Activated CD4-positive, alpha-beta T cell treated with anti-CD3 and anti-CD28 coated beads, Interleukin-2, amount 50 U/mL, for 16 hours (primary cell): ENCODE measurements at regions not wholly inside any gene's neighbourhood (a gene's known extent, or its start where the extent isn't known, plus 50 kb on each side); places are given as distances from the start of the nearest gene placed in this dataset.

ENCODE experiments used
- DNase-seq: peaks from one replicate; pipeline ENCODE4 v3.0.0-alpha.2; 2020

DNA sequence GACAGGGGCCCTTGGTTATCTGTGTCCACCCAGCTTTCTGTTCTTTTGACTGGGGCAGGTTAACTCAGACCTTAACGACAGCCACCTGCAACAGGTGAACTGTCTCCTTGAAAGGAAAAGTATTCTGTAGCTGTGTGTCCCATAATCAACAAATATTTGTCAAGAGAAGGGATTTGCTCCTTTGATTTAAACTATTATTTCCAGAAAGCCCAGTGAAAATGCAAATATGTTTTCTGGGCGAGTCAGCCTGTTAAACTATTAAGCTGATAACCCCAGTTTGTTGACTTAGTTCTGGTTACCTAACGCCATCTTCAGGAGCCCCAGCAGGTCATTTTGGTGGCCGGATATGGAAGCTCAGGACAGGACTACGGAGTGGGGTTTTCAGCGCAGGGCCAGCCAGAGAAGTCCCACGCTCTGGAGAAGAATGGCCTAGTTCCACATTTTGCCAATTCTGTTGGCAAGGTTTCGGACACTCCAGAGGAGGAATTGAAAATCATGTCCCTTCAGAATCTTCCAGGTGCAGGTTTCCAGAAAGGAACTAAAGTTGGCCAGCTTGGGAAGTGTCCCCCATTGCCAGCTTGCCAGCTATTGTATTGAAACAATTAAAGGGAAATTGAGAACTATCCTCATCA lies 54.5 kb downstream of the ADRA2A start:
- no peak for DNase-seq

DNA sequence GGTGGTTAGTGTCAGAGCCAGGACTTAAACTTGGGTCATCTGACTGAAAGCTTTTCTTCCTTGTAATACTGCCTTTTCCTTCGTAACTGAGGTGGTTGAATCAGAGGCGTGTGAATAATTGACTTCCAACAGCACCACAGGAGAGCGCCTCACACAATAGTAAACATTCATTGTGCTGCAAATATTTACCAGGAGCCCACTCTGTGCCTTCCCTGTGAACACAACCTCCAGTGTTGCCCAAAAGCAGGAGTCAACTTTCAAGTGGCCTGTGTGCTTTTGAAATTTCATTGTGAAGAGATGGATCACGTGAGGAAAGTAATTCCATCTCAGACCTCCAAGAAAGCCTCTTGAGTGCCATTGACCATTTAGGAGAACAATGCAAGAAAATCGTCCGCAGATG lies 60.2 kb downstream of the ADRA2A start:
- no peak for DNase-seq

DNA sequence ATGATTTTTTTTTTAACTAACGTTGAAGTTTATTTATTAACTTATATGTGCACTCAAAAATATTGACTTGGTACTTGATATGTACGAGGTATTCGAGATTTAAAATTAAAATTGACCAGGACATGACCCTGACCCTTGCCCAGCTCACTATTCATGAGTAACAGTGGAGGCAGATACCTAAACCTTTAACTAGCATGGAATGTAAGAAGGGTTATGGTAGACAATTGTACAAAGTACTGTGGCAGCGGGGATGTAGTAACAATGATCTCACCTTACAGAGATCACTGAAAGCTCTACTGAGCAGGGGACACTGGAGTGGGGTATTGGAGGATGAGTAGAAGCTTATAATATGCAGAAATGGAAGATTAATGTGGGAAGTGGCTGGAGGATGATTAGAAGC lies 60.8 kb downstream of the ADRA2A start:
- DNase-seq: no peak

DNA sequence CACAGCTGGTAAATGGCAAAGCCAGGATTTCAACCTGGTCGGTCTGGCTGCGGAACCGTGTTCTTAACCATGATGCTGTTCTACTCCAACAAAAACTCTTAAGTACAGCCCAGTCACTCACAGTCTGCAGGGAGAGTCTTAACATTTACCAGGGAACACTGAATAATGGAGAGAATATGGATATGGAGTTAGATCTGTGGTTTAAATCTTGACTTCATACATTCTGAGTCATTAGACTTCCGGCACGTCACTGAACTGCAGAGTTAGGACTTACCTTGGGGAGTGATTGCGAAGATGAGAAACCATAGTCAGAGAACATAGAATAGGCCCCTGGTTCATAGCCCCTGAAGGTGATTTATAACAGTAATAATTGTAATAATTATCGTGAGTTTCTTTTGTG lies 61.7 kb downstream of the ADRA2A start:
- no peak for DNase-seq

DNA sequence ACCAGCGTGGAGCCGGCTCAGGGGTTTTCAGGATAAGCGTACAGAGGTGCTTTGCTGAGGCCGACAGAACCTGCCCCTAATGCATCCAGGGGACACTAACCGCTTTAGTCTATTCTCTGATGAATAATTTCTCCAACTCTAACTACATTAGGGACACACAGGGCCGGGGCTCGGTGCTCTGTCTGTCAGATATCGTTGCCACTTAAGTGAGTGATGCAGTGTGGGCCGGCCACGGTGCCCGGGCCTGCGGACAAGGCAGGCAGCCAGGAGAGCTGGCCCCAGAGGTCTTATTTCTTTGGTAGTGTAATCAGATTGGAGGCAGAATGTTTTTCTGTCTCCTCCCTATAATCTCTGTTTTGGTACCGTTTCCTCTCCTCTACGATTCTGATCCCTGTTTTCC lies 62.7 kb downstream of the ADRA2A start:
- DNase-seq: no peak

DNA sequence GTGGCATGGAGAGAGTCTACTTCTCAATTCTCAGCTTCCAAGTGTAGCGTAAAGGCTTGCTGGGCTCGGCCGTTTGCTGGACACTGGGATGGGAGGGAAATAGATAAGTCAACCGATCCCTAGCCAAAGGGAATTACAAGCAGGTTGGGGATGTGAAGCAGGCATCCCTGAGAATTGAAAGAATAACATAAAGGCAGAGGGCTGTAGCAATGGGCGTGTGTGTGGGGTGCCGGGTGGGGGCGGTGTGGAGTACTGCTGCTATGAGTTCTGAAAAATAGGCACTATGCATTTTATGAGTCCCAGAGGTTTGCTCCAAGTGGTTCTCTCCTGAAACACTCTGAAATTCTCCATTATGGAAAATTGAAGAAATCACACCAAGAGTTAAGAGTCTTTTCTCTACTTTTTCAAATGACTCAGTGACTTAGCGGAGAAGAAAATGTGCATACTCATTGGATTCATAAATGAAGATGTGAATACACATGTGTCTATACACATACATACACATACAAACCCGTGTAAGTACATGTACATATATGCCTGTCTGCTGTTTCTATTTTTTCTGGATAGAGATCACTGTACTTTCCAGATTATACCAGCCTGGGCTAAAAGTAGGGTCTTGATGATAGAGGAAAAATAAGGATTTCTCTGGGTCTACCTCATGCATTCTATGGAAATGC lies 65.4 kb downstream of the ADRA2A start:
- DNase-seq: no peak

DNA sequence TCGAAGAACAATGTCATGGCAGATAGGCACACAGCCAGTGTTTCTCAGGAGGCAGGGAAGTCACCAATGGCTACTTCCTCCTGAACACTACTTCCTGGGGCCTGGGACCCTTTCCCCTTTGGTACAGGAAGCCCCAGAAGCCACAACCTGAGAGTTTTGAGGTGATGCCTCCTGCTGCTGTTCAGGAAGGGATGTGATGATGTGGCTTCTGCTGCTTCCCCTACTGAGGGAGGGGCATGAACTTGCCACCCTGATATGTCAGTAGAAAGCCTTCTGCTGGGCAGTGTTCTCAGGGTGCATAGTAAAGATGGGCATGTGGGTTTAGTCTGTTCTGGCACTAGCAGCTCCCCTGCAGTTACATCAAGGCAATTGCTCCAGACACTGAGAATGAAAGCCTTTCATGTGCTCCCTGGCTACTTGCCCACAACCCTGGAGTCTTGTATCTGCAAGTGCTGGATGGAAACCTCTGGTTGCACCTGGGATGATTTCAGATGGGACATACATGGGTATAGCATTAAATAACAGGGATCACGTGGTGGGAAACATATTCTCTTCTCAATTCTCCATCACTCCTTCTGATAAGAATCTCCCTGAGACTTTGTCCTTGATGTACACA lies 69.3 kb downstream of the ADRA2A start:
- no peak for DNase-seq

DNA sequence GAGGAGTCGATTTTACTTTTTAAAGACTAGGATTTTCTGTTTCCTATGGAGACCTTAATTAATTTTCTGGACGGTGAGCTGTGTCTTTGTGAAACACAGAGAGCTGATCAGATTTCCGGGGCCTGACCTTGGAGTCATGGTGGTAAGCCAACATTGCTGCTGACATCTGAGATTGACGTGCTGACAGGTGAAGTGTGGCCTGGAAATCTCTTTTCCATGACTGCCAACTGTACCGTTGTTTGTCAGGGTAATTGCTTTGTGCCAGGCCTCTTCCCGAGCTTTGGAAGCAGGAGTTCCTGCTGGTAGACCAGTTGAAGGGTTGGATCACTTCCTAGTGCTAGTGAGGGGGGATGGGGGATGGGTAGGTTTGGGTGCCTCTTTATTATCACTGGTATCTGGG lies 71.2 kb downstream of the ADRA2A start:
- DNase-seq: no peak

DNA sequence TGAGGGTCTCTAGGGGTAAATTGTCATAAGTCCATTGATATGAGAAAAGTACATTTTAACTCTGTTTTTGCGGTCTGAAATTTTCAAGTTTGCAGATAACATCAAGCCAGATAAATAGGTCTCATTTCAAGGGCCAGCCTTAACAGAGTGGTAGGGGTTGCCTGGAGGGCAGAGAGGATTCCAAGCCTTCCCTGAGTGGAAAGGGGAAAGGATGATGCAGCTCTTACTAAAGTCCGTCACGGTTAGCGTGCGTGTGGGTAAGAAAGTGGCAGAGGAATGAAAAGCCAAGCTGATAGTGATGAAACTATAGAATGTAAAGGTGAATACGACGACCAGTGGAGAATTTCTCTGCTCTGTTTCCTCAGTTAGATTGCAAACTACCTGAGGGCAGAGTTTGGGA lies 71.6 kb downstream of the ADRA2A start:
- DNase-seq: no peak

DNA sequence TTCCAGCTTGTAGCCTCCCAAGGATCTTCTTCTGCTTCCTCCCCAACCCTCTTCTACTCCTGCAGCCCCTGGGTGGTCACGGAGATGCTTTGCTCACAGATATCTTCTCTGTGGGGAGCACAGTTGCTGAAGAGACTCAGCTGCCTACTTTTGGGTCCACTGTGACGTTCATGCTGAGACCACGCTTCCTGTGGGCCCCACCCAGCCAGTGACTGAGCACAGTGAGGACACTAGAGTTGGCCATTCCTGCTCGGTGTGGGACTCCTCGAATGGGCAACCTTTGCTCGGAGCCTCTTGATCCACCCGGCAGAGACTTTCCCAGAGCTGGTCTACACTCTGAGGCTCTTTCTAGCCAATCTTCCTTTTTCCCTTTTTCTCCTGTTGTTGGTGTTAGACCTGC lies 73.9 kb downstream of the ADRA2A start:
- no peak for DNase-seq

DNA sequence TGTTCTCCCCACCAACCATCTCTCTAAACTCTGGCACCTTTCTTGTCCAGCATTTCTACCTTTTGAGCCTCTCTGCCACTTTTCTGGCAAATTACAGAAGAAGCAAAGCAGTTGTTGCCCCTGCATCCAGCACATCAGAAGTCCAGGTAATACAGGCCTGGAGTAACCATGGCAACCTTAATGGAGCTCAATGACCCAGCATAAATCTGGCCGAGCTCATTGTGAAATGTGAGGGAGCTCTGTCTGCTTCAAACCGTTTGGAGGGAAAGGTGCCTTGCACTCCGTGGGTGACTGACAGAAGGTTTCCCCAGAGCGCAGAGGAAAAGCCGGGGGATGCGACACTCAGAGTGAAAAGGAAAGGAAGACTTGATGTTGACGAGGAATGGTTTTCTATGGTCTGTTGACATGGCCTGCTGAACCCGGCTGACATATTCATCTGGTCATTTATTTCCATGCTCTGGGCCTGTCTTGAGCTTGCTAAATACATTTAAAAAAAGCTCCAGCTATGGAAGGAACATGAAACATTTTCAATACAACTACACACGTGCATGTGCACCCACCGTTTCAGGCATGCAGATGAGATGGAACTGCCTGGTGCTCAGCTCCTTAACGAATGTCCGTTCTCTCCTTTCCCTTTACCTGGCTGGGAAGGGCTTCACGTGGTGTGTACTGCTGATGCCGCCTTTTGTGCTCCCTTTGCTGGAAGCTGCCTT lies 74.9 kb downstream of the ADRA2A start:
- no peak for DNase-seq

DNA sequence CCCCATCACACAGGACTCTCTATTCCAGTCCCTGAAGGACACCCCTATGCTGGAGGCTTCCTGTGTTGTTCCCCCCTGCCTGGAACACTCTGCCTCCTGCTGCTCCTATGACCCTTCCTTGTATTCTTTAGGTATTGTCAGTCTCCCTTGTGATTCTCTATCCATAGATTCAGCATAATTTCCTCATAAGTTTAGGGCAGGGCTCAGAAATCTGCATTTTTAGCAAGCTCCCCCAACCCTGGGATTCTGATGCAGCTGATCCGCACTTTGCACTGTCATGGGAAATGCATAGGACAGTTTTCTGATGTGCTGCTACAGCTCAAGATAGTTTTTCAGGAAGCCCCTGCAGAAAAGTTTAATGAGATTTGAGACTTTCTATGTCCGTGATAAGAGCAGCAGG lies 79.9 kb downstream of the ADRA2A start:
- no peak for DNase-seq

DNA sequence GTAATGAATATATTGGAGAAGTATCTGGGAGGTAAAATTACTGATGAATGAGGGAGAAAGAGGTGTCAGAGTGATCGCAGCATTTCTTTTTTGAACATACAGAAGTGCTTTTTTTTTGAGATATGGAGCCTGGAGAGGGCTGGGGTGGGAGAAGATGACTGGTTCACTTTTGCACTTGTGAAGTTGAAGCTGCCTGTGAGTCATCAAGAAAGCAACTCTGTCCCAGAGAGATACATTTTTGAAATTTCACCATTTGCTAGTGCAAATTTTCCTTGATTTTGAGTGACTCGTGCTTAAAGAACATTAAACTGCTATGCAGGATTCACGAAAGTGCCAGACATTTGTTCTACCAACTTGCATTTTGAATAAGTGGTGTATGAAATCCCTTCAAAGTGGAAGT lies 81.8 kb downstream of the ADRA2A start:
- no peak for DNase-seq

DNA sequence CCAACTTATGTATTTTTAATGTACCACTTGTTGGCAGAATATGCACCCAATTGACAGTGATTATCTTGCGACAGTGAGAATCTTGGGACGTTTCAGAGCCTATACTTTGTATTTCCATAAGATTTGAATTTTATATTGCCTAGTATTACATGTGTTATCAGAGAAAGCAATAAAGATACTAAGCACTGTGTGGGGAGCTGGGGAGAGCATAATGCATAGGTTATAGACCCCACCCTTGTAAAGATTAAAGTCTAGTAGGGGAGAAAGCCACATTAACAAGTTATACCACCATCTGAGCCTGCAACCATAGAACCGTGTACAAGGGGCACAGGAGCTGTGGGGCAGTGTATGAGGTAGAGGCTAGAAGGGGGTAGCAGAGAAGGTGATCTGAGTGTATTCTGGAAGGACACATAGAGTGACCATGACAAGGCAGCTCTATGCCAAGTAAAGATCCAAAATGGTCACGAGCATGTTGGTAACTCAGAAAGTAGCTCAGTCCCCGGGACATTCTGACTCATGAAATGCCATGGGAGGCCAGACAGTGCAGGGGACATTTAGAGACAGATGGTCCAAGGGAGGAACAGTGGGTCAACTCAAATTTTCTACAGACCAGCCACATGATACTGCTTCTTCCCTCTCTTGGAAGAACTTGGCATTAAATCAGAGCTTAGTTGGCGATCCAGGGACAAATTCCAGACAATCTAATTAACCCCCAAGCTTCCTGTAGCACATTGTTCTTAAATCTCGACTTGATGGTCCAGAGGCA lies 84.5 kb downstream of the ADRA2A start:
- DNase-seq: no peak

DNA sequence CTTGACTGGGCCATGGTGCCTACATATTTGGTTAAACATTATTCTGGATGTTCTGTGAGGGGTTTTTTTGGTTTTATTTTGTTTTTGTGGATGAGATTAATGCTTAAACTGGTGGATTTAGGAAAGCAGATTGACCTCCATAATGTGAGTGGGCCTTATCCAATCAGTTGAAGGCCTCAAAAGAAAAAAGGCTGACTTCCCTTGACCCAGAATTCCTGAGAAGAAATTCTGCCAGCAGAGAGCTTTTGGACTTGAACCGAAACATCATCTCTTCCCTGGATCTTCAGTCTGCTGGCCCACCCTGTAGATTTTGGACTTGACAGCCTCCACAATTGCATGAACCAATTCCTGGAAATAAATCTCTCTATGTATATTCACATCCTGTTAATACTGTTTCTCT lies 94.4 kb downstream of the ADRA2A start:
- no peak for DNase-seq

DNA sequence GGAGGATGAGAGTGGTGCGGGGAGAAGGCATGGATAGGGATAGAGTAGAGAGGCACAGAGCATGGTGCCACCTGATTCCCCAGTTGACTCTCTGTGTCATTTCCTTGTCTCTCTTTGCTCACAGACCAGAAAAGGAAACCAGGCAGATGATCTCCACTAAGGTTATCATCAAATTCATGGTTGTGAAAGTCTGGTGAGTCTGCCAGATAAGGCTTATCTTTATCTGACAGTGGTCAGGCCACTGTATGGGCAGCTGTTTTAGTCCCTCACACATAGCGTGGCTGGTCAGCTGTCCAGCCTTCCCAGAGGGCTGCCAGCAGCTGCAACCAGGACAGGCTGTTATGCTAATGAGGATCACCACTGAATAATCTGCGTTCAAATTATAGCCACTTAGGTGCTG lies 99.0 kb downstream of the ADRA2A start:
- DNase-seq: no peak

DNA sequence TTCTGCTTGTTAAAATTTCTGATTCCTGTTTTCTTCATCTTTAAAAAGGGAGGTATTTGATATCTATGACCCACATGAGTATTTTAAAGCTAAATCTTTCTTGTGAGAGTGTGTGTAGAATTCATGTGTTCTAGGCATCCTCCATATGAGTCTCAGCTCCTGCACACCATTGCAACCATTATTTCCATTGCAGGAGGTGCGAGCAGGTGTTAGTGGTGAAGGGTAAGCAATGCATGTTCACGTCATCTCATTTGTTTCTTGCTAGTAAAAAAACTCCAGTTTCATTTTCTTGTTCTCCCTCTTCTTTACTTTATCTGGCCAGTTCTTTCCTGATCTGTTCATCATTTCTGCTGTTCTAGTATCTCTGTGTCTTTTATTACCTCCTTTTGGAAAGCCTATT lies 100.5 kb downstream of the ADRA2A start:
- no peak for DNase-seq

DNA sequence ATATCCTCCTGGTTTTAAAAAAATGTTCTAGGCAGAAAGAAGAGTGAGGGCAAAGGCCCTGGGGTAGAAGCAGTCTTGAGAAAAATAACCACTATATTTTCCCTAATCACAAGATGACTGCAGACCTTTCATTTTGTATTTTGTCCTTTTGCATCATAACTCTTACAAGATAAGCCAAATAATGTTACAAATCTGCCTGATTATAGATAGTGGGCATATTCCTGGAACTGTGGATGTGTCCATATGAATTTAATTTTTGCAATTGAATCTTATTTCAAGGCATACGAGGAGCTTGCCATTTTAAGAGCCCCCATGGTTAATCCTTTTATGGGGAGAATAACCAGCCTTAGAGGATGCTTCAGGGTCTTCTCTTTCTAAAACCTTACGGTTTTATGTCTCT lies 102.7 kb downstream of the ADRA2A start:
- DNase-seq: no peak

DNA sequence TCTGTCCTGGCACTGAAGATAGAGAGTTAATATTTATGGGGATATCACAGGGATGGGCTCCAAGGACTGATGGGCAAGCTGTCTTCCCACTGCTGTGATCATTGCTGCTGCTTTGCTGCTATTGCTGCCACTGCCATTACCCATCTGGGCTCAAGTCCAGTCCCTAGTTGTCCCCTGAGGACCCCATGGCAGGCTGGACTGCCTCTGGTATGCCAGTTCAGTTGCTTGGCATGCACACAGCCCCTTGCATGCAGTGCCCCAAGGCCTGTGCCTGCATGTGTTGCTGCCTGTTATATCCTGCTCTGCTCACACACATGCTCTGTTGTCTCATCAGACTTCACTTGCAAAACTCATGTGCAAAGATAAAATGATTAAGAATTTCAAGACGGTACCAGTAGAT lies 109.5 kb downstream of the ADRA2A start:
- DNase-seq: no peak

DNA sequence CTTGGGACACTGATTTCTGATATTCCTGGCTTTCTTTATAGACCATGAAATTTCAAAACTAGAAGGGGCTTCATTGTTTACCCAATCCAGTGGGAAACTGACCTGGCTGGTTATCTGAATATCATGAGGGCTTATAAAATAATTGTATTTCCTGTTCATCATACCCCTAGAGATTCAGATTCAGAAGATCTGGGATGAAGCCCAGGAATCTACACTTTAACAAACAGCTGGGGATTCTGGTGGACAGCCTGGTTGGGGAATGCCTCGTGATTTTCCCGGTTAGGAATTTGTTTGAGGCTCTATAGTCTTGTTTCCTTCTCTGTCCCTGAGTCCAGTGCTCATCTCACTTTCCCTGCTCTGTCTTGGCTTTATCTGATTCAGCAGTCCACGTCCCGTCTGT lies 110.3 kb downstream of the ADRA2A start:
- no peak for DNase-seq

DNA sequence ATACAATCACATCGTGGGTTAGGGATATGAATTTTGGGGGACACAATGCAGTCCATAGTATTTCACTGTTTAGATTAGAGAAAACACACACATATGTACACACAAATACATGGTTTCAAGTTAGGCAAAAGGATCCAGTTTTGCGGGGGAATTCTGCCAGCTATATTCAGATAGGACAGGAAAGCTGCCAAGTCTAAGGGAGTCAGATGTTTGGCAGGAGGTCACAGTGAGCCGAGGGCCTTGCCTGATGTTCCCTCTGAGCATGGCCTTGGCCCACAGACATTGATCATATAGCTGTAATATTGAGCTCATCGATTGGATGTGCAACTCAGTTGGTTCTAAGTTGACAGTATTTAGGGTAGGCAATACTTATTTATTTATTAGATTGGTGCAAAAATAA lies 122.8 kb downstream of the ADRA2A start:
- DNase-seq: no peak

DNA sequence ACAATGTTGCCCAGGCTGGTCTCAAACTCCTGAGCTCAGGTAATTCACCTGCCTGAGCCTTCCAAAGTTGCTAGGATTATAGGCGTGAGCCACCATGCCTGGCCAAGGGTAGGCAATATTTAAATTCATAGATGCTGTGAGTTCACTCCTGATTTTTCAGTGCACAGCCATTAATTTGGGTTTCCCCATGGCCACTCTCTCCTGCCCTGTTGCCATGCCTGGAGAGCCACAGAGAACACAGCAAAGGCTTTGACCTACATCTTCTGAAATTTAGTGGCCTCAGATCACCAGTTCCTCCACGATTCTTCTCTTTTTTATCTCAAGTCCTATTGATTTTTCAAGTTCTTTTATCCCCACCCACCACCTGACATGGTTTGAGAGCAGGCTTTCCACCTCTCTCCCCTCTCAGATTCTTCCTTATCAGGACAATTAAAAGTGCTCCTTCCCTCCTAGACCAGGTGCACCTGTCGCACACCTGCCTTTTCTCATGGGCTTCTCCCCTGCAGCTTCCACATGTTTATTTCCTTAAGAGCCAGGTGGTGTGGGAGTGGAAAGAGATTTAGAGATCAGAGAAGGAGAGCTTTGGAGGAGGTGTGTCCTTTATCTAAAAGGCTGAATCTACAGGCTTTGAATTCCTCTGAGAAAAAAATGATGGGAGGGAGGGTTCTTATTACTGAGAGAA lies 123.8 kb downstream of the ADRA2A start:
- no peak for DNase-seq

DNA sequence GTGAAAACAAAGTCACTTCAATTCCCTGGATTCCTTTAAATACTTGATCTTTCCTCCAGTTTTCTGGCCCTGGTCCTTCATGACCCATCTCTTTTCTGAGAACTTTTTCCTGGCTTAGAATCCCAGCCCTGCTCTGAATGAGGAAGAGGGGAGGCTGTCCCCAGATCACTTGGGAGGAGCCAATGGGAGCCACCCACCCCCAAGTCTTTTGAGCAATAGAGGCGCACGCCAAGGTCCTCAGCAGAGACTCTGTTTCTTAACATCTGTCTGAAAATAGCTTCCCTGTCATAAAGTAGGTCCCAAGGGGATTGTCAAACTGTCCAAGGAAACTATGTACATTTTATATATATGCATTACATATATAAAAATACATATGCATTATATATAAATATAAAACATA lies 126.8 kb downstream of the ADRA2A start:
- no peak for DNase-seq
